GM19463 (cell line): ENCODE measurements at regions not wholly inside any gene's neighbourhood (a gene's known extent, or its start where the extent isn't known, plus 50 kb on each side); places are given as distances from the start of the nearest gene placed in this dataset.

Source experiments
- ATAC-seq: cut with Tn5 transposase; IDR thresholded peaks from one replicate; pipeline ENCODE4 v1.9.1; 2021; ENCODE audit warnings: mild to moderate bottlenecking, moderate library complexity; ENCODE audit not compliant: unreplicated experiment

GRCh38 chr1:30488324-30488913, 235.0 kb downstream of the MATN1 start:
- ATAC-seq = no peak

DNA sequence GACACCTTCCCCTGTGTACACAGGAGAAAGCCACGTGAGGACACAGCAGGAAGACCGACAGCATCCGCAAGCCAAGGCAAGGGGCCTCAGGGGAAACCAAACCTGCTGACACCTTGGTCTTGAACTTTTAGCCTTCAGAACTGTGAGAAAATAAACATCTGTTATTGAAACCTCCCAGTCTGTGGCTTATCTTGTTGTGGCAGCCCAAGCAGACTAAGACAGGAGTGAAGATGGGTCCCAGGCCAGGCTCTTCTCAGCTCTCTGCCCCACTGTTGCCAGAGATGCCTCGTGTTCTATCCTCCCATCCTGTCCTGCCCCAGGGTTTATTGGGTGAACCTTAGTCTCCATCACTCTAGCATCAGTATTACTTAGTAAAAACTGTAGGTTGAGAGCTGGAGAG, 236.3 kb downstream of the MATN1 start:
- no peak for ATAC-seq

DNA sequence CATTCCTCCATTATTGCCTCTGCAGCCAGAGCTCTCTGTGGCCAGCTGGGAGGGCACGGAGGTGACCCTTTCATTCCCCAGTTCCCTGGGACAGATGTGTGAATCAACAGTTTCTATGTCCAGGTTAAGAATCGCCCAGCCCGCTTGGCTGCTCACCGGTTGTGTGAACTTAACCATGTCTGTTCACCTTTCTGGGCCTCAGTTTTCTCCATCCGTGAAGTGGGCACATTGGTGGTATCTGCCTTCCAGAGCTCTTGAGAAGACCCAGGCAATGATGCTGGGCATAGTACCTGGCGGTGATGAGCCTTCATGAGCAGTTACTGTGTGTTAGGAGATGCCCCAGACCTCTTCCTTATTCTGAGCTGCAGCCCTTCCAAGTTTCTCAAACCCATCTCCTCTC, 238.3 kb downstream of the MATN1 start:
- ATAC-seq = no peak

DNA sequence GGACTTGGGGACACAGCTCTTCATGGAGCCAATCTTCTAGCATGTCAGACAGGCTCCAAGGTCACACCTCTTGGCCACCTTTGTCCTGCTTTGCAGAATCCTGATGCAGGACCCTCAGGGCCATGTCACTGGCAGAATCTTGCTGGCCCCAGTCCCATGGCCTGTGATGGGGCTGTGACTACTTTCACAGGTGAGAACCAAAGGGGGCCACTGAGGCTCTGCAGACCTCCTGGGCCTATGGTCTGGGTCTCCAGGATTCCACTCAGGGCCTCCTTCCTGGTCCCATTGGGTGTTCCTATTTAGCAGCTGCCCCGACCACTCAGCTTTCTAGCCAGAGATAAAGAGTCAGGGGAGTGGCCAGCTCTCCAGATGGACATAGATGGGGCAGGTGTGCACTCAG, 238.7 kb downstream of the MATN1 start:
- no peak for ATAC-seq

- ATAC-seq = no peak
Measured at GRCh38 chr1:30479575-30479974, 243.8 kb downstream of the MATN1 start.

- no peak for ATAC-seq
Measured at GRCh38 chr1:30478799-30479563, 244.4 kb downstream of the MATN1 start.

- no peak for ATAC-seq
Measured at GRCh38 chr1:30478283-30478682, 245.1 kb downstream of the MATN1 start.

DNA sequence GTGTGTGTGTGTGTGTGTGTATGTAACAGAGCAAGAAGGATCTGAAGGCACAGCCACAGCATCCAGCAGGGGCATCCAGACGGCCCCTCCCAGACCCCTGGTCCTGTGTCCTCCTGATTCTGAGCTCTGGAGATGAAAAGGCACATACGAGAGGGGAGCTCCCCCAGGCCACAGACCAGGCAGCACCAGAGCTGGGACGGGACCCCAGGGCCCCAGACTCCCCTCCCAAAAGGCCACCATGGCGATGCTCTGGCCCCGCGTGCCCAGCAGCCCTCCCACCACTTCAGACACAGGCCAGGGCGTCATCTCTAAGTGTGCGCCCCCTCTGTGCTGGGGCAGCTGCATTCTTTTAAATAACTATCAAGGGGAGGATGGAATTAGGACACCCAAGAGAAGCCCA, 245.8 kb downstream of the MATN1 start:
- no peak for ATAC-seq

GRCh38 chr1:30476911-30477459, 246.4 kb downstream of the MATN1 start:
- no peak for ATAC-seq

GRCh38 chr1:30476476-30476875, 246.9 kb downstream of the MATN1 start:
- no peak for ATAC-seq

GRCh38 chr1:30475966-30476365, 247.4 kb downstream of the MATN1 start:
- ATAC-seq = no peak

GRCh38 chr1:30475201-30475600, 248.2 kb downstream of the MATN1 start:
- no peak for ATAC-seq

- ATAC-seq = no peak
Measured at GRCh38 chr1:30474818-30475200, 248.6 kb downstream of the MATN1 start.

- ATAC-seq = no peak
Measured at GRCh38 chr1:30473922-30474817, 249.2 kb downstream of the MATN1 start.

DNA sequence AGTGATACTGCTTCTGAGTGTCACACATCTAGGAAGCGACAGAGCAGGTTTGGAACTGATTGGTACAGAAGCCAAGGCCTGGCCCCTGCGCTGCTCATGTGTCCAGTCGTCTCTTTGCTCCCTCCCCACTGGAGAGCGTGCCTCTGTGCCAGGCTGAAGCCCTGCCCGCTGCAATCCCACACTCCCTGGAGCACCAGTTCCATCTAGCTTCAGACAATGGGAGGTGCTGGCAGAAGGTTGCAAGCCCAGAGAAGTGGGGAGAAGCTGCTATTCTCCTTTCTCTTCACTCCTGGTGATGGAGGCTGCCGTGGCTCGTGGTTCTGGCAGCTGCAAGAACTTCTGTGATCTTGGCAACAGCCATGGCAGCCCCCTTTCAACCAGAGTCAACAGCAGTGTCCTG, 250.9 kb downstream of the MATN1 start:
- no peak for ATAC-seq

DNA sequence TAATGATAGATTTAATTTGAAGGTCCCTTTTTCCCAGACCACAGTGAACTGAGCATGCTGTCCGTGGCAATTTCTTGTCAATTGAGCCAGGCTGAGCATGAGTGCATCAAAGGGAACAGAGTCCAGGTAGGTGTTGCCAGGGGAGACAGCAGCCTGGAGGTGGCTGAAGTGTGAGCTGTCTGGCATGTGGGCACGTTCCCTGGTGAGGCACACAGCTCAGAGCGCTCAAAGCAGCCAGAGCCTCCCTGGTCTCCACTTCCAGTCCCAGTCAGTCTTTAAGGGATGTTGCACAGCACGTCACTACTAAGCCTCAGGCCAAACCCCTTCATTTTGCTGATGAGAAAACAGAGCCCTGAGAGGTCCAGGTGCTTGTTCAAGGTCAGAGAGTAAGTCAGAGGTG, 251.4 kb downstream of the MATN1 start:
- no peak for ATAC-seq

DNA sequence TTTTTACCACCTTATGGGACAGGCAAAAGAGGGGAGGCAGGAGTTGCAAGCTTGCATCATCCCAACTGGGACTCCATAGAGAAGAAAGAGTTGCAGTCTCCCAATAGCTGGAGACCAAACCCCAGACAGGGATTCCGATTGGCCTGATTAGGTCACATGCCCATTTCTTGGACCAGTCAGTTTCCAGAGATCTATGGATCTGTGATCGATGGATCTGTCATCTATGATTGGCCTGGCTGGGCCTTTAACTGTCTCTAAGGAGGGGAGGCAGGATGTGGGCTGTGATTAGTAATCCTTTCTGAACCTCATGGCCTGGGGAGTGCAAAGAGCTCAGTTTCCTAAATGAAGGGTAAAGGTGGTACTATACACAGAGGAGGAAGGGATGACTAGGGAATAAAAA, 252.1 kb downstream of the MATN1 start:
- ATAC-seq = no peak

GRCh38 chr1:30469426-30469825, 254.0 kb downstream of the MATN1 start:
- no peak for ATAC-seq

GRCh38 chr1:30467101-30467500, 256.3 kb downstream of the MATN1 start:
- ATAC-seq = no peak

DNA sequence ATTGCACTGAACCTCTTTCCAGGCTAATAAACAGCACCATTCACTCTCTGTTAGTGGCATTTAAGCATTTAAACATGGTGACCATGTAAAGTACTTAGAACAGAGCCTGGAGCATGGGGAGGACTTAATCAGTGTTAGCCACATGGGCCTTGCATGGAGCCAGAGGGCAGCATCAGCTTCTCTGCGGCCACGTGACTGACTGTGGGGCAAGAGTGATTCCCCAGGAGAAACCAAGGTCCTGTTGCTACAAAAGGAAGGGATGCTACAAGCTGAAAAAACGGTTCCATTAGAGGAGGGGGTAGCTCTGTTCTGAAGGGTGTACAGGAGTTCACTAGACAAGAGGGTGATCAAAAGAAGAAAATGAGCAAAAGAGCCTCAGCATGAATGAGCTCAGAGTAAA, 256.8 kb downstream of the MATN1 start:
- ATAC-seq = no peak

GRCh38 chr1:30466026-30466425, 257.4 kb downstream of the MATN1 start:
- ATAC-seq = no peak

DNA sequence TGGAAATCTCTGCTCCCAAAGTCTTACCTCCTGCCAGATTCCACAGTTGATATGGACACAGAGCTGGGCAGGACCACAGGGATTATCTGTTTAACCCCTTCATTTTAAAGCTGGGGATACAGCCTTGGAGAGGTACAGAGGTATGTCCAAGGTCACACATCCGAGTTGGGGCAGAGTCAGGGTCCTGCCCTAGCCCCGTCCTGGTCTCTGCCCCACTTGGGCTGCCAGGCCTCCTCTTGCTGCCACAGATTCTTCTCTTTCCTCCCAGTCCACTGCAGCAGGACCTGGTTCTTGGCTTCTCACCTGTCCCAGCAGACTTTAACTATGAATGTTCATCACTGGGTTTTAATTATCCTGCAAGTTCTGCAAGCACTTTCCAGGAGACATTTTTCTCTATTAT, 258.3 kb downstream of the MATN1 start:
- no peak for ATAC-seq
